K562 (cell line): ENCODE measurements at regions not wholly inside any gene's neighbourhood (a gene's known extent, or its start where the extent isn't known, plus 50 kb on each side); places are given as distances from the start of the nearest gene placed in this dataset.

ENCODE experiments used
- CBFB ChIP-seq: sonication (generic); formaldehyde crosslinking; IDR thresholded peaks from 2 replicates; pipeline ENCODE4 v1.4.0; 2020; ENCODE audit warnings: mild to moderate bottlenecking, missing genetic modification reagents
- GABPA ChIP-seq: fragments of 200-800 bp; sonication (Bioruptor generic); conservative IDR thresholded peaks from 2 replicates; pipeline ENCODE4 v1.6.1; 2016; ENCODE audit warnings: low read depth, missing genetic modification characterization, missing compliant biosample characterization
- POLR2A ChIP-seq: fragments of 450-650 bp; conservative IDR thresholded peaks from 2 replicates; pipeline ENCODE4 v1.6.1; 2016
- POU5F1 ChIP-seq: fragments of 150-350 bp; IDR thresholded peaks from 2 replicates; pipeline ENCODE4 v1.6.1; 2014; ENCODE audit warnings: borderline replicate concordance, low read length, low read depth, mild to moderate bottlenecking; ENCODE audit not compliant: partially characterized antibody
- SIN3A ChIP-seq, 2 experiments: fragments of 150-350 bp in 1 of 2; IDR thresholded peaks; 2 replicates each; pipeline ENCODE4 v1.6.1; 2011 to 2016; ENCODE audit warnings: borderline replicate concordance in 2 of 2, low read depth in 2 of 2, low read length in 2 of 2, mild to moderate bottlenecking in 2 of 2, moderate library complexity in 2 of 2; ENCODE audit not compliant: control insufficient read depth in 1 of 2
- TF ChIP-seq, protein P1 (sequence below): fragments of 450-650 bp; formaldehyde crosslinking; IDR thresholded peaks from 2 replicates; pipeline ENCODE4 v1.4.0; 2022; ENCODE audit warnings: mild to moderate bottlenecking, moderate library complexity
- TF ChIP-seq, protein P2 (sequence below), 3 experiments: IDR thresholded peaks in 2 of 3; conservative IDR thresholded peaks in 1 of 3; 2 replicates each; pipeline ENCODE4 v1.5.1; 2011 to 2012; ENCODE audit warnings: low read length in 3 of 3, mild to moderate bottlenecking in 3 of 3, control low read depth in 2 of 3, improper control_type of control experiment in 1 of 3, inconsistent platforms in 1 of 3, low read depth in 1 of 3, mixed read lengths in 1 of 3, moderate library complexity in 1 of 3; ENCODE audit not compliant: insufficient read depth in 2 of 3

DNA sequence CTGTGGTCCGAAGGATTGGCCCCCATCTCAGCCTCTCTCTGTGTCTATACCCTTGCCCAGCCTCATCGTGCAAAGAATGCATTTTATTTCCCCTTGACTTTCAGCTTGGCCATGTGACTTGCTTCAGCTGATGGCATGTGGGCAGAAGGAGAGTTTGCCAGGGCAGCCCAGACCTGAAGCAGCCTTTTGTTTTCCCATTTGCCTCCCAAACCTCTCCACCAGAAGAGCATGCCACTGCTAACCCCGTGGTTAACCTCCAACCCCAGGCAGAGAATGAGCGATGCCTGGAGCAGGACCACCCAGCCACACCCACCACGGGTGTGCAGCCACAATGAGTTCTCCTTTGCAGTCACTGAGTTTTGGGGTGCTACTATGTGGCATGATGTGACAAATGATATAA lies 136.4 kb downstream of the SETD4 start:
- TF ChIP-seq POLR2A (no peak), GABPA (no peak), CBFB (CRISPR knock-in tag) (no peak), SIN3A (IDR thresholded peaks at IDR 0.05; ENCODE audit: borderline replicate concordance in 2 of 2, control insufficient read depth in 1 of 2, low read depth in 2 of 2, low read length in 2 of 2) (no peak), POU5F1 (no peak)
- TF ChIP-seq, protein P1, sequence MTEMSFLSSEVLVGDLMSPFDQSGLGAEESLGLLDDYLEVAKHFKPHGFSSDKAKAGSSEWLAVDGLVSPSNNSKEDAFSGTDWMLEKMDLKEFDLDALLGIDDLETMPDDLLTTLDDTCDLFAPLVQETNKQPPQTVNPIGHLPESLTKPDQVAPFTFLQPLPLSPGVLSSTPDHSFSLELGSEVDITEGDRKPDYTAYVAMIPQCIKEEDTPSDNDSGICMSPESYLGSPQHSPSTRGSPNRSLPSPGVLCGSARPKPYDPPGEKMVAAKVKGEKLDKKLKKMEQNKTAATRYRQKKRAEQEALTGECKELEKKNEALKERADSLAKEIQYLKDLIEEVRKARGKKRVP (CRISPR knock-in tag), result no peak
- TF ChIP-seq, protein P2, sequence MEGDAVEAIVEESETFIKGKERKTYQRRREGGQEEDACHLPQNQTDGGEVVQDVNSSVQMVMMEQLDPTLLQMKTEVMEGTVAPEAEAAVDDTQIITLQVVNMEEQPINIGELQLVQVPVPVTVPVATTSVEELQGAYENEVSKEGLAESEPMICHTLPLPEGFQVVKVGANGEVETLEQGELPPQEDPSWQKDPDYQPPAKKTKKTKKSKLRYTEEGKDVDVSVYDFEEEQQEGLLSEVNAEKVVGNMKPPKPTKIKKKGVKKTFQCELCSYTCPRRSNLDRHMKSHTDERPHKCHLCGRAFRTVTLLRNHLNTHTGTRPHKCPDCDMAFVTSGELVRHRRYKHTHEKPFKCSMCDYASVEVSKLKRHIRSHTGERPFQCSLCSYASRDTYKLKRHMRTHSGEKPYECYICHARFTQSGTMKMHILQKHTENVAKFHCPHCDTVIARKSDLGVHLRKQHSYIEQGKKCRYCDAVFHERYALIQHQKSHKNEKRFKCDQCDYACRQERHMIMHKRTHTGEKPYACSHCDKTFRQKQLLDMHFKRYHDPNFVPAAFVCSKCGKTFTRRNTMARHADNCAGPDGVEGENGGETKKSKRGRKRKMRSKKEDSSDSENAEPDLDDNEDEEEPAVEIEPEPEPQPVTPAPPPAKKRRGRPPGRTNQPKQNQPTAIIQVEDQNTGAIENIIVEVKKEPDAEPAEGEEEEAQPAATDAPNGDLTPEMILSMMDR (IDR thresholded peaks at IDR 0.05 in 2 of 3, conservative IDR thresholded peaks at IDR 0.05 in 1 of 3; ENCODE audit: insufficient read depth in 2 of 3, low read depth in 1 of 3, low read length in 3 of 3), result no peak
